ENCODE measurements at regions not wholly inside any gene's neighbourhood (a gene's known extent, or its start where the extent isn't known, plus 50 kb on each side); places are given as distances from the start of the nearest gene placed in this dataset.

- DNase-seq: no peak
- no peaks in the 10 kb centered on the region for H3K27me3 ChIP-seq (ENCODE audit: control insufficient read depth in 3 of 3, insufficient read depth in 3 of 3, low read length in 2 of 3)
- peaks cover 0 to 6% (median 0%) of the 10 kb centered on the region in 5 donors for H3K4me1 ChIP-seq (ENCODE audit: control insufficient read depth in 5 of 5, insufficient read depth in 5 of 5, low read length in 5 of 5)
- no peak overlapping the region for H3K4me3 ChIP-seq
- 97% methylated on average over 24 of the region's 24 CpGs for WGBS, 2 donors
- no peak for ATAC-seq (ENCODE audit: insufficient read depth, low FRiP score)
- H3K9ac ChIP-seq (ENCODE audit: insufficient read depth in 1 of 2, low read length in 2 of 2): no peak overlapping the region
- no peak overlapping the region for H3K27ac ChIP-seq (ENCODE audit: low read depth in 1 of 2, low read length in 1 of 2)
- no peaks in the 10 kb centered on the region for H3K9me3 ChIP-seq (ENCODE audit: control insufficient read depth in 4 of 4, insufficient read depth in 3 of 4, low read length in 3 of 4)
- H3K36me3 ChIP-seq (ENCODE audit: control insufficient read depth in 4 of 4, insufficient read depth in 4 of 4, low read length in 4 of 4): peaks cover 0 to 20% (median 7%) of the 10 kb centered on the region in 4 donors
- TF ChIP-seq CTCF (IDR thresholded peaks at IDR 0.05; ENCODE audit: control extremely low read depth, extremely low read depth): no peak
These were observed 74.9 kb upstream of the MORC3 start for GRCh38 chr21:36245115-36245514.

GRCh38 chr21:36245649-36246048, 74.3 kb upstream of the MORC3 start:
- no peak for ATAC-seq (ENCODE audit: insufficient read depth, low FRiP score)
- Histone ChIP-seq H3K9ac (ENCODE audit: insufficient read depth in 1 of 2, low read length in 2 of 2) (no peak overlapping the region), H3K9me3 (ENCODE audit: control insufficient read depth in 4 of 4, insufficient read depth in 3 of 4, low read length in 3 of 4) (no peaks in the 10 kb centered on the region), H3K4me1 (ENCODE audit: control insufficient read depth in 5 of 5, insufficient read depth in 5 of 5, low read length in 5 of 5) (peaks cover 0 to 6% (median 0%) of the 10 kb centered on the region in 5 donors), H3K27ac (ENCODE audit: low read depth in 1 of 2, low read length in 1 of 2) (no peak overlapping the region), H3K36me3 (ENCODE audit: control insufficient read depth in 4 of 4, insufficient read depth in 4 of 4, low read length in 4 of 4) (peaks cover 0 to 21% (median 7%) of the 10 kb centered on the region in 4 donors), H3K27me3 (ENCODE audit: control insufficient read depth in 3 of 3, insufficient read depth in 3 of 3, low read length in 2 of 3) (no peaks in the 10 kb centered on the region), H3K4me3 (no peak overlapping the region)
- WGBS, 2 donors: 95 to 96% methylated on average over 18 of the region's 18 CpGs
- no peak for DNase-seq
- no peak for TF ChIP-seq CTCF (IDR thresholded peaks at IDR 0.05; ENCODE audit: control extremely low read depth, extremely low read depth)

GRCh38 chr21:36246080-36246631, 73.8 kb upstream of the MORC3 start:
- WGBS, 2 donors: 69 to 85% methylated on average over 23 of the region's 23 CpGs
- Histone ChIP-seq H3K27ac (ENCODE audit: low read depth in 1 of 2, low read length in 1 of 2) (no peak overlapping the region), H3K36me3 (ENCODE audit: control insufficient read depth in 4 of 4, insufficient read depth in 4 of 4, low read length in 4 of 4) (peaks cover 0 to 23% (median 7%) of the 10 kb centered on the region in 4 donors)

More at GRCh38 chr21:36246080-36246631, 73.8 kb upstream of the MORC3 start:
- DNase-seq (peak; percentile 15 to 52 (median 47)), ATAC-seq (ENCODE audit: insufficient read depth, low FRiP score) (peak; percentile 34)
- H3K9me3 ChIP-seq (ENCODE audit: control insufficient read depth in 4 of 4, insufficient read depth in 3 of 4, low read length in 3 of 4): no peaks in the 10 kb centered on the region
- H3K9ac ChIP-seq (ENCODE audit: insufficient read depth in 1 of 2, low read length in 2 of 2): no peak overlapping the region
- no peak overlapping the region for H3K4me3 ChIP-seq
- no peaks in the 10 kb centered on the region for H3K27me3 ChIP-seq (ENCODE audit: control insufficient read depth in 3 of 3, insufficient read depth in 3 of 3, low read length in 2 of 3)
- H3K4me1 ChIP-seq (ENCODE audit: control insufficient read depth in 5 of 5, insufficient read depth in 5 of 5, low read length in 5 of 5): peaks cover 0 to 6% (median 0%) of the 10 kb centered on the region in 5 donors
- TF ChIP-seq CTCF (IDR thresholded peaks at IDR 0.05; ENCODE audit: control extremely low read depth, extremely low read depth): no peak
